Liver (tissue), 3 donors: ENCODE measurements at regions not wholly inside any gene's neighbourhood (a gene's known extent, or its start where the extent isn't known, plus 50 kb on each side); places are given as distances from the start of the nearest gene placed in this dataset.

Experiments used
- CTCF ChIP-seq: fragments of 150-350 bp; IDR thresholded peaks from 2 replicates; pipeline ENCODE4 v1.5.1; 2017; ENCODE audit warnings: improper control_type of control experiment, low read depth, low read length; ENCODE audit not compliant: missing input control
- GABPA ChIP-seq, 2 donors: IDR thresholded peaks in 1 of 2; conservative IDR thresholded peaks in 1 of 2; 2 replicates each; pipeline ENCODE4 v1.6.1; 2016; ENCODE audit warnings: antibody characterized with exemption in 2 of 2, mild to moderate bottlenecking in 1 of 2, moderate library complexity in 1 of 2
- MAX ChIP-seq: IDR thresholded peaks from 2 replicates; pipeline ENCODE4 v1.6.1; 2016; ENCODE audit warnings: antibody characterized with exemption
- REST ChIP-seq: IDR thresholded peaks from 2 replicates; pipeline ENCODE4 v1.6.1; 2016; ENCODE audit warnings: antibody characterized with exemption, mild to moderate bottlenecking
- TAF1 ChIP-seq: conservative IDR thresholded peaks from 2 replicates; pipeline ENCODE4 v1.6.1; 2016; ENCODE audit warnings: antibody characterized with exemption, mild to moderate bottlenecking
- ZBTB33 ChIP-seq: IDR thresholded peaks from 2 replicates; pipeline ENCODE4 v1.6.1; 2016; ENCODE audit warnings: antibody characterized with exemption
- donor health status: healthy.
- donor health status: healthy.

GRCh38 chr18:72233106-72233505 lies 311.0 kb downstream of the CBLN2 start:
- TF ChIP-seq CTCF = no peak
- no peak for TF ChIP-seq GABPA (IDR thresholded peaks at IDR 0.05 in 1 of 2, conservative IDR thresholded peaks at IDR 0.05 in 1 of 2)
- no peak for TF ChIP-seq ZBTB33
- no peak for TF ChIP-seq REST
- TF ChIP-seq MAX = no peak
- TF ChIP-seq TAF1 = no peak
